ENCODE measurements at regions not wholly inside any gene's neighbourhood (a gene's known extent, or its start where the extent isn't known, plus 50 kb on each side); places are given as distances from the start of the nearest gene placed in this dataset.

GRCh38 chr4:96103086-96103485 is 263.2 kb downstream of the PDHA2 start:
- no peaks in the 10 kb centered on the region for H3K9me3 Mint-ChIP-seq
- H3K27ac Mint-ChIP-seq, result no peak overlapping the region
- no peaks in the 10 kb centered on the region for H3K36me3 Mint-ChIP-seq (ENCODE audit: low read depth)
- TF ChIP-seq CTCF (IDR thresholded peaks at IDR 0.05), result no peak
- no peaks in the 10 kb centered on the region for H3K27me3 Mint-ChIP-seq (ENCODE audit: low read depth, poor library complexity)
- DNase-seq, result no peak
- no peaks in the 10 kb centered on the region for H3K4me1 Mint-ChIP-seq
- H3K4me3 Mint-ChIP-seq, result no peak overlapping the region

- Mint-ChIP-seq H3K36me3 (ENCODE audit: low read depth) (no peaks in the 10 kb centered on the region), H3K9me3 (no peaks in the 10 kb centered on the region), H3K27ac (no peak overlapping the region), H3K4me1 (no peaks in the 10 kb centered on the region), H3K4me3 (no peak overlapping the region), H3K27me3 (ENCODE audit: low read depth, poor library complexity) (no peaks in the 10 kb centered on the region)
- DNase-seq, result no peak
- no peak for TF ChIP-seq CTCF (IDR thresholded peaks at IDR 0.05)
Observed at GRCh38 chr4:96108146-96108545, 268.3 kb downstream of the PDHA2 start.

GRCh38 chr4:96112631-96113030 is 272.7 kb downstream of the PDHA2 start:
- H3K27ac Mint-ChIP-seq, result no peak overlapping the region
- H3K9me3 Mint-ChIP-seq, result no peaks in the 10 kb centered on the region
- no peaks in the 10 kb centered on the region for H3K36me3 Mint-ChIP-seq (ENCODE audit: low read depth)
- H3K27me3 Mint-ChIP-seq (ENCODE audit: low read depth, poor library complexity), result no peaks in the 10 kb centered on the region
- H3K4me1 Mint-ChIP-seq, result peaks cover 5% of the 10 kb centered on the region
- H3K4me3 Mint-ChIP-seq, result no peak overlapping the region
- no peak for DNase-seq
- no peak for TF ChIP-seq CTCF (IDR thresholded peaks at IDR 0.05)

- no peaks in the 10 kb centered on the region for H3K27me3 Mint-ChIP-seq (ENCODE audit: low read depth, poor library complexity)
- TF ChIP-seq CTCF (IDR thresholded peaks at IDR 0.05), result no peak
Observed at GRCh38 chr4:96120206-96120605, 280.3 kb downstream of the PDHA2 start.

GRCh38 chr4:96126227-96126626 is 286.3 kb downstream of the PDHA2 start:
- no peaks in the 10 kb centered on the region for H3K9me3 Mint-ChIP-seq
- no peaks in the 10 kb centered on the region for H3K27me3 Mint-ChIP-seq (ENCODE audit: low read depth, poor library complexity)
- no peaks in the 10 kb centered on the region for H3K4me1 Mint-ChIP-seq
- no peak overlapping the region for H3K4me3 Mint-ChIP-seq
- no peaks in the 10 kb centered on the region for H3K36me3 Mint-ChIP-seq (ENCODE audit: low read depth)
- H3K27ac Mint-ChIP-seq, result no peak overlapping the region
- no peak for DNase-seq
- no peak for TF ChIP-seq CTCF (IDR thresholded peaks at IDR 0.05)

More at GRCh38 chr4:96120206-96120605, 280.3 kb downstream of the PDHA2 start:
- no peak overlapping the region for H3K4me3 Mint-ChIP-seq
- DNase-seq, result no peak
- no peaks in the 10 kb centered on the region for H3K9me3 Mint-ChIP-seq
- H3K4me1 Mint-ChIP-seq, result no peaks in the 10 kb centered on the region
- no peaks in the 10 kb centered on the region for H3K36me3 Mint-ChIP-seq (ENCODE audit: low read depth)
- no peak overlapping the region for H3K27ac Mint-ChIP-seq

GRCh38 chr4:96131186-96131585 is 291.3 kb downstream of the PDHA2 start:
- Mint-ChIP-seq H3K36me3 (ENCODE audit: low read depth) (no peaks in the 10 kb centered on the region), H3K4me3 (no peak overlapping the region), H3K27ac (no peak overlapping the region), H3K4me1 (no peaks in the 10 kb centered on the region), H3K9me3 (no peaks in the 10 kb centered on the region), H3K27me3 (ENCODE audit: low read depth, poor library complexity) (no peaks in the 10 kb centered on the region)
- no peak for TF ChIP-seq CTCF (IDR thresholded peaks at IDR 0.05)
- DNase-seq, result no peak
